ENCODE measurements at regions not wholly inside any gene's neighbourhood (a gene's known extent, or its start where the extent isn't known, plus 50 kb on each side); places are given as distances from the start of the nearest gene placed in this dataset.

DNA sequence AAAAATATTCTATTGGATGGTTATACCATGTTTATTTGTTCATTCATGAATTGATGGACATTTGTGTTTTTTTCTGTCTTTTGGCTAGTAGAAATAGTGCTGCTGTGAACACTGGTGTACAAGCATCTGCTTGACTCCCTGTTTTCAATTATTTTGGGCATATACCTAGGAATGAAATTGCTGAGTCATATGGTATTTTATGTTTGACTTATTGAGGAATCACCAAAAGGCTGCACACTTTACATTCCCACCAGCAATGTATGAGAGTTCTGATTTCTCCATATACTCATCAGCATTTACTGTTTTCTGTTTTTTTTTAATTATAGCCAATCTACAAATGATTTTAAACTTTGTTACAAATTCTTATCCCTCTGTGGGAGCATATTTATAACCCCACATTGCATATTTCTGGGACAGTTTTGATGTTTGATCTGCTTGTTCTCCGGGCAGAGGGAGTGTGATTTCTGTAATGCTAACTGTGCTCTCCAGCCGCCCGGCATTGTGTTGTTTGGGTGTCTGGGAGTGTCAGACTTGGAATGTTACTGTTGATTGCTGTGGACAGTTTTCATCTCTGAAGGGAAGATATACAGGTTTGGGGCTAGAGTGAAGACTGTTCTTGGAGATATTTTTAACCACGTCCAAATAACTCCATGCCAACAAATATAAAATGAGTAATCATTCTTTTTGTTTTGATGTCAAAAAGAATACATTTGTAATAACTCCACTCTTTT, 60.5 kb upstream of the PGRMC2 start:
- DNase-seq: no peak

DNA sequence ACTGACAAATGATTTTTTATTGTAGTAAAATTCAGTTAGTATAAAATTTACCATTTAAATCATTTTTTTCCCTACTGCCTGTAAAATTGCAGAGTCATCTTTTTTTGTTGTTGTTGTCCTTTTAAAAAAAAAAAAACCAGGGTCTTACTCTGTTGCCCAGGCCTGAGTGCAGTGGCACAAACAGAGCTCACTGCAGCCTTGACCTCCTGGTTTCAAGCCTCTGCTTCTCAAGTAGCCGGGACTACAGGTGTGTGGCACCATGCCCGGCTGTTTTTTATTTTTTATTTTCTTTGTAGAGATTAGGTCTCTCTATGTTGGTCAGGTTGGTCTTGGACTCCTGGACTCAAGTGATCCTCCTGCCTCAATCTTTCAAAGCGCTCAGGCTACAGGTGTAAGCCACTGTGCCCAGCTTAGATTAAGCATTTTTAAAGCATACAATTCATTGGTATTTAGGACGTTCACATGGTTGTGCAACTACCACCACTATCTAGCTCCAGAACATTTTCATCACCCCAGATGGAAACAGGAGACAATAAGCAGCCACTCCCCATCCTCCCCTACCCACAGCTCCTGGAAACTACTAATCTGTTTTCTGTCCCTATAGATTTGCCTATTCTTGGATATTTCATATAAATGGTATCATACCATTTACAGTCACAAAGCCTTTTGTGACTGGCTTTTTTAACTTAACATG, 59.7 kb upstream of the PGRMC2 start:
- no peak for DNase-seq

DNA sequence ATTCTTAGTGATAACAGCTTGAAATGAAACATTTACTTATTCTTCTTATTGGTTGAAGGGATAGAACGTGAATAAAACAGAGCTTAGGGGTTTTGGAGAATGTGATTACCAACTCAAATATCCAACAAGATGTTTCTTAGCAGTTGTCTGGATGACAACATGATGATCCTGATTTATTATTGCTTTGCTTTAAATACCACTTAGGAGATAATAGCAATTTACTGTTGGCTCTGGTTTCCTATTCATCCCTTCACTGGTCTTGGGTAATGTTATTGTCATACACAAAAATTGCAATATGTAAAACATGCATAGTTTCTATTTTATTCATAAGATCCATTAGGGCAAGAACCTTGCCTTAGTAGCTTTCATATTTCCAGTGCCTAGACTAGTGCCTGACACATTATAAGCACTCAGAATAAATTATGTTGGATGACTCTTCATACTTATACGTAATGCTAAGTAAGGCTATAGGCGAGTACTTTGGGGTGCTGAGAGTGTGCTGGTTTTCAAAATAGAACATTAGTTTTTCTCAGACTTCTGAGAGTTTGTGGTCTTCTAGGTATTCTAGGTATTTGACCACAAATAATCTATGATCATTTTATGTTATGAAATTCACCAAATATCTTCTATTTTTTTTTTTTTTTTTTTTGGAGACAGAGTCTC, 58.6 kb upstream of the PGRMC2 start:
- DNase-seq: no peak

DNA sequence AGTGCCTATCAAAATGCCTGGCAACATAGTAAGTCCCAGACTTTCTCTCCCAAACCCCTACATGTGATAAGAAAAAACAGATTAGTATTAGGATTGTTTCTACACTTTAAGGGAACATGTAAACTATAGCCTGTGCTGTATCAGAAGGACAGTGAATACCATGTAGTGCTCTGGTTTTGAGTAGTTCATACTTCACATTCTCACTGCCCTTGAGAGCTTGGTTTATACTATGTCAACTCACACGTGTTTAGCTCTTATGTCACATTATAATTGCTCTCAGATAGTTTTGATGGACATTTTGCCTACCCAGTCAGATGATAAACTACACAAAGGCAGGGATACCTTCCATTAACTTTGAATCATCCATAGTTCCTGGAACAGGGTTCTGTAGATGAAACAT, 58.0 kb upstream of the PGRMC2 start:
- no peak for DNase-seq

DNA sequence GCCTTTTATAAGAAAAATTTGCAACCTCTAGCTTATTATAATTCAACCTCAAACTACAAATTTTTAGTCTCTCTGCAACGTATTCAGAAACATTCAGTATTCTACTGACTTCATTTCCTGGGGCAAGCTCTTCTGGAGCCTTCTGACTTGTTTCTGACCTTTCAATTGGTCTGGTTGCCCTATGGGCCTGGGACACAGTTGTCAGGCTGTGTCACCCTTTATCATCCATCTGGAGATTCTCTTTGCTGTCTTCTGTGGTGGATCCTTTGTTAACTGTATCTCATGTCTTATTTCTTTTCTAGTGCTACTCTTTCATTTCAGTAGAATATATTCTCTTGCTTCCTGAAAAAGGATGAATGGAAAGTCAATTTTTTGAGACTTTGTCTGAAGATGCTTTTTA, 55.1 kb upstream of the PGRMC2 start:
- DNase-seq: no peak

DNA sequence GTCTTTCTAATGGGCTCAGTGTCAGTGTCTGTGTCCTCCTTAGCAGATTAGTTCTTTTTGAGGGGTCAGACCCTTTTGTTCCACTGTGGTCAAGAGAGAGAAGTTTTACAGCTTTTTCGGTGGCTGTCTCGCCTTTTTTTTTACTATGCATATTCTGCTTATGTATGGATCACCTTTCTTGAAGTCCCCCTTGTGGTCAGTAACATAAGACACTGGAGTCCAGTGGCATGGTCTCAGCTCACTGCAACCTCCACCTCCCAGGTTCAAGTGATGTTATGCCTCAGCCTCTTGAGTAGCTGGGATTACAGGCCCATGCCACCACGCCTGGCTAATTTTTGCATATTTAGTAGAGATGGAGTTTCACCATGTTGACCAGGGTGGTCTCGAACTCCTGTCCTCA, 54.0 kb upstream of the PGRMC2 start:
- DNase-seq: no peak

DNA sequence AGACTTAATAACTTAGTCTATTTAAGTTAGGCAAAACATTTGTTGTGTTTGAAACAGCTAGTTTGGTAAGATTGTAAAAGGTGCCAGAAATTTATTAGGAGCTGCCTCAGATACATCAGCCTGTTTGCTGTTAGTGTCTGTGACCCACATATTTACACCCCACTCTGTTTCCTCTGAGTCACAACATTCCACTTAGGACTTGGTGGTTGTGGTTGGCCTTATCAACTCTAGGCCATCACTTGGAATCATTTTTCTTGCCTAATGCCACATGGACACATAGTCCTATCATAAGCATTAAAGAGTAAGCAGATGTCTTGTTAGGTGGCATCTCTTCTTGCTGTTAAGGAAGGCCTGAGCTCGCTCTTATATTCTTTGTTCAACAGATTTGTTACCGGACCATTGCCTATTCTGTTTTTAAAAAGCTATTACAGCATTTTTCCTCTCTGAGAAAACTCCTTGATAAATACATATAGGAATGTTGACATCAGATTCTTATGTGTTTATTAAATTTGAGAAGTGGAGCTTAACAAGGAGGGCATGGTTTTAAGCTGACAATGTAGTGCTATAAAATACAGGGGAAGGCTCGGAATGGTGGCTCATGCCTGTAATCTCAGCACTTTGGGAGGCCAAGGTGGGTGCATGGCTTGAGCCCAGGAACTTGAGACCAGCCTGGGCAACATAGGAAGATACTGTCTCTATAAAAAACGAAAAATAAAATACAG, 51.2 kb upstream of the PGRMC2 start:
- no peak for DNase-seq

DNA sequence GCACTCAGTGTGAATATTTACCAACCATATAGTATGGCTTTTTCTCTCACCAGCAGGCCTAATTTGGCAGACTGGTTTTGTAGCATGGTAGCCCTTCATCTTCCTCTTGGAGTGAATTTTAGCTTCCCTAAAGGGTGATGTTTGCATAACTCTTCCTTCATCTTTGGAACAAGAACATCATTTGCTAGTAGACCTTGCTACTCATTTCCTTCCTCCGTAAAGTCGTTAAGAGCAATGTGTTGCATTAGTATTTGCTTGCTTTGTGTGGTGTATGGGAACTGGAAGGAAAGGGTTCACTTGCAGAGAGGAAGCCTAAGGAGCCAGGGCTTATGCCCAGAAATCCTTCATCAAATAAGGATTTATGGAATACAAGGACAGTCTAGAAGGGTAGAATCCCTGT, 50.2 kb upstream of the PGRMC2 start:
- no peak for DNase-seq
